ENCODE measurements at regions not wholly inside any gene's neighbourhood (a gene's known extent, or its start where the extent isn't known, plus 50 kb on each side); places are given as distances from the start of the nearest gene placed in this dataset.

GRCh38 chr6:21341910-21342309, 251.6 kb upstream of the SOX4 start:
- TF ChIP-seq, protein P1, sequence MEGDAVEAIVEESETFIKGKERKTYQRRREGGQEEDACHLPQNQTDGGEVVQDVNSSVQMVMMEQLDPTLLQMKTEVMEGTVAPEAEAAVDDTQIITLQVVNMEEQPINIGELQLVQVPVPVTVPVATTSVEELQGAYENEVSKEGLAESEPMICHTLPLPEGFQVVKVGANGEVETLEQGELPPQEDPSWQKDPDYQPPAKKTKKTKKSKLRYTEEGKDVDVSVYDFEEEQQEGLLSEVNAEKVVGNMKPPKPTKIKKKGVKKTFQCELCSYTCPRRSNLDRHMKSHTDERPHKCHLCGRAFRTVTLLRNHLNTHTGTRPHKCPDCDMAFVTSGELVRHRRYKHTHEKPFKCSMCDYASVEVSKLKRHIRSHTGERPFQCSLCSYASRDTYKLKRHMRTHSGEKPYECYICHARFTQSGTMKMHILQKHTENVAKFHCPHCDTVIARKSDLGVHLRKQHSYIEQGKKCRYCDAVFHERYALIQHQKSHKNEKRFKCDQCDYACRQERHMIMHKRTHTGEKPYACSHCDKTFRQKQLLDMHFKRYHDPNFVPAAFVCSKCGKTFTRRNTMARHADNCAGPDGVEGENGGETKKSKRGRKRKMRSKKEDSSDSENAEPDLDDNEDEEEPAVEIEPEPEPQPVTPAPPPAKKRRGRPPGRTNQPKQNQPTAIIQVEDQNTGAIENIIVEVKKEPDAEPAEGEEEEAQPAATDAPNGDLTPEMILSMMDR (IDR thresholded peaks at IDR 0.05), result no peak
- no peak for TF ChIP-seq POLR2A (IDR thresholded peaks at IDR 0.05)
